Activated CD4-positive, CD25-positive, alpha-beta regulatory T cell treated with anti-CD3 and anti-CD28 coated beads, Interleukin-2, amount 50 U/mL, for 24 hours (primary cell): ENCODE measurements at regions not wholly inside any gene's neighbourhood (a gene's known extent, or its start where the extent isn't known, plus 50 kb on each side); places are given as distances from the start of the nearest gene placed in this dataset.
"Not testable (repeated sequence)": the region's sequence is repeated elsewhere in the genome, so short reads cannot be mapped to it uniquely, and the experiment has no call there.

ENCODE experiments used
- ATAC-seq, 2 donors: fragments of 150-1000 bp; cut with Tn5 transposase; one replicate each; pipeline ENCODE4 v1.10.0; 2021; ENCODE audit warnings: mild to moderate bottlenecking in 1 of 2, moderate library complexity in 1 of 2

DNA sequence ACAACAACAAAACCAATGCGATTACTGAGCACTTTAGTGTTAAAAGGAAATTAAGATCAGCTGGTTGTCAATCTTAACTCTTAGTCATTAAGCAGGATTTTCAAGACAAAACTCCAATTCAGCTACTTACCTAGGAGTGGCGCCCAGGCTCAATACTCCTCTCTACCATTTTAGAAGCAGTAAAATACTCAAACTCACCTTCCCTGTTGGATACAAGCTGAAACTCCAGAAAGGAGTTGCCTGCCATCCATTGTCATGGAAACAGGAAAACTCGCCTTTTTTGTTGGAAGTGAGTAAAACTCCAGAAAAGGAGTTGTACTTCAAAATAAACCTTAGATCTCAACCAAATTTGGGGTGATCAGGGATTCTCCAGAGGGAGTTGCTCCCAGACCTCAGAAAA lies 127.0 kb upstream of the F3 start:
- no peak for ATAC-seq

DNA sequence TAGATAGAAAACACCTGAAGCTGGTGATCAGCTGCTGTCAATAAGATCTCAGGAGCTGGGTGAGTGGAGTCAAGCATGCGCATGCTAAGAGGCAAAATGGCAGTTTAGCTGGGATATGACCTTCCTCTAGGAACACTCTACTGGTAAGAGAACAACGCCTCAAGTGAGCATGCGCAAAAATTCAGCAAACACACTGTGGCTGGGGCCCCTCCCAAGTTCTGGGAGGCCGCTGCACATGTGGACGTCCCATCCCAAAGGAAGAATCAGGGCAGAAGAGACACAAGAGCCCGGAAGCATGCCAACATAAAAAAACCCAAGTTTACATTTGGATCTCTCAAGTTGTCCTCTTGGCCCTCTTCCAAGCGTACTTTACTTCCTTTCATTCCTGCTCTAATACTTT lies 126.3 kb upstream of the F3 start:
- ATAC-seq = no peak

- ATAC-seq = no peak
Observed at GRCh38 chr1:94666797-94667196, 125.2 kb upstream of the F3 start.

GRCh38 chr1:94661431-94661932 lies 119.9 kb upstream of the F3 start:
- ATAC-seq = no peak

DNA sequence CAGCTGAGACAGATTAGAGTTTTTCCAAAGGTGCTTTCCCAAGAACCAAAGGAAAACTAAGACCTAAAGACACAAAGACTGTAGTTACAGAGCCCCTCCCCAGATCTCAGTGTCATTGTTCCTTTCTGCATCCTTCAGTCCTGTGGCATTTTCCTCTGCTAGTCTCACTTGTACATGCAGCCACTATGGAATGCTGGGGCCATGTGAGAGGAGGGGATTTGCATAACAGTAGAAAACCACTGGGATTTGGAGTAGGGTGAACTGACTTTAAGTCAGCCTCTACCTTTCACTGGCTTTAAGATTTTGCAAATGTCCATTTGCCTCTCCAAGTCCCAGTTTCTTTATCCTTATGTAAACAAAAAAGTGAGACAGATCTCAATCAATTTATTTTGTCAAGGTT lies 119.4 kb upstream of the F3 start:
- no peak for ATAC-seq

DNA sequence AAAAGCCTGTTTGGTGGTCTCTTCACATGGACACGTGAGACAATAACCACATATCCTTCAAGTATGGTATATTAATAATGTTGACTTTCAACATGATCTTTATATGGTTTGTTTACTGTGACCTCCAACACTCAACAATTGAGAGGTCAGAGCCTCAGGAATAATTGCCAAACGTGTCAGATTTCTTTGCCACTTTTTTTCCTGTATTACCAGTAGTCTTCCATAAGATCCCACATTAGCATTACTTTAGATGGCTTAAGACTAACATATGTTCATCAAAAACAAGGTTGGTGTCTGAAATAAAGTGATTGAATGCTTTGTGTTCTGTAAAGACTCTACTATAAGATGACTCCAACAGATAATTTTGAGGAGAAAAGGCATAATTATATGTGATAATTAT lies 118.7 kb upstream of the F3 start:
- no peak for ATAC-seq

DNA sequence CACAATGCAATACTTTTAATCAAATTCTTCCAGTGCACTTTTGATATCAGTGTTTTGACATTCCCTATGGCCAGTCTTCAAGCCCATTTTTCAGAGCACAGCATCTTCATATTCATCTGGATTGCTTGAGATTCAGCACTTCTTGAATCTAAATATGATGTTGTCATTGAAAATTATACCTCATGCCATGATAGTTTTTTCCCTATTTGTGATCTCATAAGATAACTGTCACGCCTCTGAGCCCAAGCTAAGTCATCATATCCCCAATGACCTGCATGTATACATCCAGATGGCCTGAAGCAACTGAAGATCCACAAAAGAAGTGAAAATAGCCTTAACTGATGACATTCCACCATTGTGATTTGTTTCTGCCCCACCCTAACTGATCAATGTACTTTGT lies 117.6 kb upstream of the F3 start:
- ATAC-seq = not testable (repeated sequence)

GRCh38 chr1:94658221-94658620 lies 116.7 kb upstream of the F3 start:
- no peak for ATAC-seq

DNA sequence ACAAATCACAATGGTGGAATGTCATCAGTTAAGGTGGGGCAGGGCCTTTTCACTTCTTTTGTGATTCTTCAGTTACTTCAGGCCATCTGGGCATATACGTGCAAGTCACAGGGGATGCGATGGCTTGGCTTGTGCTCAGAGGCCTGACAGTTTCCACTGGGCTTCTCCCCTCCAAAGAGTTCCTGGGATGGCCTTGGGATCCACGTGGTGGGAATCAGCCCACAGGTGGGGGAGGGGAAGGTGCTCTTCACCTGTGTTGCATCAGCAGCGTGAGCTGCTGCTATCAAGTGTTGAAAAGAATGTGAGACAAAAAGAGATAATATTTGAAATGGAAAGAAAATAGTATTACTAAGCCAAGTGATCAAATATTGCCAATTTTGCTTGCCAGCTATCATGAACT lies 116.2 kb upstream of the F3 start:
- ATAC-seq = not testable (repeated sequence)

DNA sequence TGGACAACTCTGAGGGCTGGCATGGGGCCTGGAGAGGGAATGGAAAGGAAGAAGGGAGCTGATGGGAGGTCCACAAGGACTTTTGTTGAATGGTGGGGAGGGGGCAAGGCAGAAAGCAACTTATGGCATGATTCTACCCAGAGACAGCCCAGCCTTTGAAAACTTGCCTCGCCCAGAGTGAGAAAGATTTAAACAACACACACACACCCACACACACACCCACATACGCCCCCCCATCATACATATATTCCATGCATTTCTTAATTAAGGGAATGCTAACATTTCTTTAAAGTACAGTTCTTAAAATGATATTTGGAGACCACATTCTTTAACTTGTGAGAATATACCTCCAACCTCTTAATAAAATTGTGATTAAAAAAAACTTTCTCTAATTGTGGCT lies 115.4 kb upstream of the F3 start:
- no peak for ATAC-seq

- no peak for ATAC-seq
Observed at GRCh38 chr1:94654919-94655318, 113.4 kb upstream of the F3 start.

GRCh38 chr1:94654459-94654858 lies 112.9 kb upstream of the F3 start:
- no peak for ATAC-seq

- no peak for ATAC-seq
Observed at GRCh38 chr1:94654031-94654430, 112.5 kb upstream of the F3 start.

DNA sequence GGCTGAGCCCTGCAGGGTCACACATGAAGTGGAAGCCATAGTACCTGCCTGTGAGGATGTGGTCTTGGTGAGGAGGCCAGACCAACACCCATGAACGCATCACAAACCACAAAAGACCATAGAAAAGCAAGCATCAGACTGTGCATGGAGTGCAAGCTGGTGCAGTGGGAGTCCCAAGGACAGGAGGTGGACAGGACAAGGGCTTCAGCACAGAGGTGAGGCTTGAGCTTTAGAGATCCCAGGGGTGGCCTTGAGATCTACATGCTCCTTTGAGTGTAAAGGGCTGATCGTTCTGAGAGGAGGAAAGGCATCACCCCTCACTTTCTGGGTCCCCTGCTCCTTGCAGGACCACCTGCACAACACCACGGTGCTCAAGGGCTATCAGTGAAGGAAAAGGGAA lies 111.9 kb upstream of the F3 start:
- ATAC-seq = no peak

DNA sequence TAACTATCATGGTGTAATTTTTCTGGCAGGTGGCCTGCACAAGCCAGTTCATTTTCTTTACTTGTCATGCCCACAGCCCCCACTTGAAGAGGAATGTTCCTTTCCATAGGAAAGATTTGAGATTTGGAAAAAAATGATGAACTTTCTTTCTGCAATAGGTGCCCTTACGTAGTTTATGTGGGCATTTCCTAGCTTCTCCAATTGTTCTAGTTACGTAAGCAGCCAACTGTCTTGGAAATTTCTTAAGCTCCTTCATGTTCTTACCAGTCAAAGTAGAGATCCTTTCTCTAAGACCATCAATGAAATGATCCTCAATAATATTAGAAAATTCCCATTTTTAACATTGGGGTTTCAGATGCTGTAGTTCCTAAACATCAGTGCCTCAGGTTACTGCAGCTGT lies 109.5 kb upstream of the F3 start:
- ATAC-seq = no peak

GRCh38 chr1:94650301-94650700 lies 108.7 kb upstream of the F3 start:
- no peak for ATAC-seq

GRCh38 chr1:94648225-94649007 lies 106.9 kb upstream of the F3 start:
- no peak for ATAC-seq

DNA sequence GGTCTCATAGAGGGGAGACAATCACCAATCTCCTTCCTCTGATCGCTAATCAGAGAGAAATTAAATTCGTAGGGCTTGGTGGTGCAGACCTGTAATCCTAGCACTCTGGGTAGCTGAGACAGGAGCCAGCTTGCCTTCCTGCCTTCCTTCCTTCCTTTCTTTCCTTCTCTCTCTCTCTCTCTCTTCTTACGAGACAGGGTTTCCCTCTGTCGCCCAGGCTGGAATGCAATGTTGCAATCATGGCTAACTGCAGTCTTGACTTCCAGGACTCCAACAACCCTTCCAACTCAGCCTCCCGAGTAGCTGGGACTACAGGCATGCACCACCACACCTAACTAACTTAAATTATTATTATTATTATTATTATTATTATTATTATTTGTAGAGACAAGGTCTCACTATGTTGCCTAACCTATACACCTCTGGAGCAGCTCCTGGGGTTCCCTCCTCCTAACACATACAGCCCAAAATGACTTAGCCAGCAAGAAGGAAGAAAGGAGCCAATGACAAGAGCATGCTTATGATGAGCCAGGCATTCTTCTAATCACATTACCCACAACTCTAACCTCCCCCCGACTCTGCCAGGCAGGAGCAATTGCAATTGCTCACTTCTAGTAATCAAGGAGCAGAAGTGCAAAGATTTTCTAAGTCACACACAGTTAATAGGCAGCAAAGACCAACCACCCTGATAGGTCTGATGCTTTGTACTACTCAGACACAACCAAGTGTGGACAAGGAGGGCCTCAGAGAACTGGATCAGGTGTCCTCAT lies 105.4 kb upstream of the F3 start:
- ATAC-seq = no peak

DNA sequence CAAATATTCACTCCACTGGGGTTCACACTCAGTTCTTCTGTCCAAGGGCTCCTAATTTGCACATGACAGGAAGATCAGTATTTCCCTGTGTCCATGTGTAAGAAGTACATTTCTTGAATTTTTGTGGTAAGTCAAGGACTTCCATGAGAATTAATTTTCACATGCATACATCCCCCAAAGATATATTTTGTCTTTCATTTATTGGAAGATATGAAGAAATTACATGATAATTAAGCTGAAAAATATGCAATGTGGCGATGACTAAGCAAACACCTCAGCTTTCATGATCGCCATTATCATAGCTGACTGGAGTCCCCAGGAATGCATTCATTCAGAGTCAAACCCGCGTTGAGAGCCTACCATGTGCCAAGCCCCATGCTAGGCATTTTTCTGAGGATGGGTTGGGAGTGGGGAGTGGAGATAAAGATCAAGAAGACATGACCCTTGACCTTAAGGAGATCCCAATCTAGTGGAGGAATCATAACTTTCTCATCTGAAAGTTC lies 104.6 kb upstream of the F3 start:
- ATAC-seq = no peak

GRCh38 chr1:94644352-94644751 lies 102.8 kb upstream of the F3 start:
- ATAC-seq = no peak

DNA sequence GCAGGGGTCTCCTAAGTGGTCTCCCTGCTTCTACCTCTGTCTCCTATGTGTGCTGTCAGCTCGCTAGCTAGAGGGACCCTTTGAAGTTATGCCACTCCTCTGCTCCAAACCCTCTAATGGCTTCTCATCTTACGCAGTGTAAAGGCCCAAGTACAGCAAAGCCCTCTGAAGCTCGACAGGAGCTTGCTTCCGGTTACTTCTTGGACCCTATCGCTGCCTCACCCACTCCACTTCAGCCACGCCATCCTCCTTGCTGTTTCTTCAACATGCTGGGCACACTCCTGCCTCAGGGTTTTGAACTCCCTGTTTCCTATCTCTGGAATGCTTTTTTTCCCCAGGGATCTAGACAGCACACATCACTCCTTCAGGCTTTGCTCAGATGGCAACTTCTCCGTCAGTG lies 102.3 kb upstream of the F3 start:
- ATAC-seq = no peak

DNA sequence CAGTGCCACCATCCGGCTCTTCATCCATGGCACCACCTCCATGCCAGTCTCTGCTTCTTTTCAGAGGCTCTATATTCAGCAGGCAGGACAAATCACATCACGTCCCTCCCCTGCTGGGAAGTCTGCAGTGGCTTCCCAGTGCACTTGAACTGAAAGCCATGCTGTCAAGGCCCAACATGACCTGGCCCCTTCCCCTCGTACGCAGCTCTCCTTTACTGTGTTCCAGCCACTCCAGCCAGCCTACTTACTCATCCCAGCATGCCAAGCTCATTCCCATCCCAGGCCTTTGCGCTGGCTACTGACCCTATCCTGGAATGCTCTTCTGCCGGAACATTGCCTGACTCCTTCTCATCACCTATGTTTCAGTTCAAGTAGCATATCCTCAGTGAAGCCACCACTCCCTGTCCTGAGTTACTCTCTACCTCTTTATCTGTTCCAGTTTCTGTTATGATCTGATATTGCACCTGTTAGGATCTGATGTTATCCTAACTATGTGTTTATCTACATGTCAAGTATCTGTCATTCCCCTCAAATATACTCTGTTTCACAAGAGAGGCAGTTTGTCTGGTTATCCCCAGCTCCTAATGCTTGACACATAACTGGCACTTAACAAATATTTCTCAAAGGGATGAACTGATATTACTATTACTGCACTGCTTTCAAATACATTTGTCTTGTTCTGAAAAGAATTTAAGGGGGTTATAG lies 101.2 kb upstream of the F3 start:
- ATAC-seq = no peak

DNA sequence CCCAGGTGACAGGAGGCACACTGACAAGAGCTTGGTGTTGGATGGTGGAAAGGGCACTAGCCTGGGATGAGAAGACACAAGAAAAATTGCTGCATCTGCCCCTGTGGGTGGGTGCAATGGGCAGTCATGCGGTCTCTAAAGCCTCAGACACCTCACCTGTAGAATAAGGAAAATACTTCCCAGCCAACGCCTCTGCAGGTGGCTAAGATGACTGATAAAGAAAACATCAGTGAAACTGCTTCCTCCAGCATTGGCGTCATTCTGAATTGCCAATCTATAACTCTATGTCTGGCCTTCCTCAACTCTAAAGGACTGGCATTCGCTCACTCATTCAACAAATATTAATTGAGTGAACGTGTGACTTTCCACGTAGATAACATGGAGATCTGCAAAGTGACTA lies 100.4 kb upstream of the F3 start:
- ATAC-seq = no peak
